ENCODE measurements at regions not wholly inside any gene's neighbourhood (a gene's known extent, or its start where the extent isn't known, plus 50 kb on each side); places are given as distances from the start of the nearest gene placed in this dataset.
A peak's percentile ranks its signal among the peaks of the same experiment; 100 is the strongest.
"Not testable (repeated sequence)": the region's sequence is repeated elsewhere in the genome, so short reads cannot be mapped to it uniquely, and the experiment has no call there.

- DNase-seq (ENCODE audit: extremely low spot score in 2 of 2); H3K4me3 ChIP-seq; H3K9me3 ChIP-seq; H3K27ac ChIP-seq; intact Hi-C loops (cut with DNase I); H3K36me3 ChIP-seq; H3K4me1 ChIP-seq; H3K27me3 ChIP-seq: not testable (repeated sequence)
These were observed 50.3 kb upstream of the AGTPBP1 start for GRCh38 chr9:85792057-85792456.

- peaks cover 14% of the 10 kb centered on the region for H3K4me1 ChIP-seq
- H3K4me3 ChIP-seq; intact Hi-C loops (cut with DNase I); DNase-seq (ENCODE audit: extremely low spot score in 2 of 2); H3K9me3 ChIP-seq; H3K27ac ChIP-seq; H3K27me3 ChIP-seq; H3K36me3 ChIP-seq: not testable (repeated sequence)
These were observed 61.4 kb upstream of the AGTPBP1 start for GRCh38 chr9:85802978-85803695.

- H3K27ac ChIP-seq = peak overlapping the region; percentile 89
- H3K27me3 ChIP-seq; H3K9me3 ChIP-seq; intact Hi-C loops (cut with DNase I); H3K36me3 ChIP-seq; DNase-seq (ENCODE audit: extremely low spot score in 2 of 2): not testable (repeated sequence)
- TF ChIP-seq POLR2AphosphoS5 (IDR thresholded peaks at IDR 0.05; ENCODE audit: insufficient read depth in 1 of 2, low read depth in 1 of 2) = peak in 1 of 2 donors; percentile 30
- H3K4me1 ChIP-seq = peaks cover 20% of the 10 kb centered on the region
- H3K4me3 ChIP-seq = peak overlapping the region; percentile 73 to 79
These were observed 63.0 kb upstream of the AGTPBP1 start for GRCh38 chr9:85804847-85805133.

GRCh38 chr9:85805134-85806005 is 63.6 kb upstream of the AGTPBP1 start:
- peak overlapping the region; percentile 73 to 79 for H3K4me3 ChIP-seq
- H3K4me1 ChIP-seq = peaks cover 20% of the 10 kb centered on the region
- H3K27me3 ChIP-seq; H3K9me3 ChIP-seq; intact Hi-C loops (cut with DNase I); DNase-seq (ENCODE audit: extremely low spot score in 2 of 2); H3K36me3 ChIP-seq: not testable (repeated sequence)
- peak overlapping the region; percentile 89 for H3K27ac ChIP-seq

- H3K9me3 ChIP-seq; DNase-seq (ENCODE audit: extremely low spot score in 2 of 2); H3K36me3 ChIP-seq; H3K4me3 ChIP-seq; intact Hi-C loops (cut with DNase I); H3K27ac ChIP-seq; H3K27me3 ChIP-seq: not testable (repeated sequence)
- H3K4me1 ChIP-seq = peaks cover 20% of the 10 kb centered on the region
These were observed 66.6 kb upstream of the AGTPBP1 start for GRCh38 chr9:85808329-85808728.

GRCh38 chr9:85813388-85813787 is 71.6 kb upstream of the AGTPBP1 start:
- H3K9me3 ChIP-seq; H3K27ac ChIP-seq; H3K4me1 ChIP-seq; H3K27me3 ChIP-seq; intact Hi-C loops (cut with DNase I); H3K36me3 ChIP-seq; DNase-seq (ENCODE audit: extremely low spot score in 2 of 2); H3K4me3 ChIP-seq: not testable (repeated sequence)

GRCh38 chr9:85814800-85815199 is 73.0 kb upstream of the AGTPBP1 start:
- H3K27ac ChIP-seq; H3K4me1 ChIP-seq; intact Hi-C loops (cut with DNase I); H3K9me3 ChIP-seq; H3K4me3 ChIP-seq; DNase-seq (ENCODE audit: extremely low spot score in 2 of 2); H3K27me3 ChIP-seq; H3K36me3 ChIP-seq: not testable (repeated sequence)

- H3K4me1 ChIP-seq; intact Hi-C loops (cut with DNase I); H3K4me3 ChIP-seq; H3K27me3 ChIP-seq; DNase-seq (ENCODE audit: extremely low spot score in 2 of 2); H3K27ac ChIP-seq; H3K9me3 ChIP-seq; H3K36me3 ChIP-seq: not testable (repeated sequence)
These were observed 77.2 kb upstream of the AGTPBP1 start for GRCh38 chr9:85818971-85819370.

GRCh38 chr9:85820598-85820997 is 78.8 kb upstream of the AGTPBP1 start:
- DNase-seq (ENCODE audit: extremely low spot score in 2 of 2); intact Hi-C loops (cut with DNase I); H3K27me3 ChIP-seq; H3K27ac ChIP-seq; H3K4me3 ChIP-seq; H3K4me1 ChIP-seq; H3K9me3 ChIP-seq: not testable (repeated sequence)
- peaks cover 0 to 10% of the 10 kb centered on the region in 2 donors for H3K36me3 ChIP-seq

- H3K9me3 ChIP-seq; H3K4me3 ChIP-seq; intact Hi-C loops (cut with DNase I); H3K27me3 ChIP-seq; H3K27ac ChIP-seq; H3K4me1 ChIP-seq; DNase-seq (ENCODE audit: extremely low spot score in 2 of 2): not testable (repeated sequence)
- peaks cover 0 to 10% of the 10 kb centered on the region in 2 donors for H3K36me3 ChIP-seq
These were observed 83.2 kb upstream of the AGTPBP1 start for GRCh38 chr9:85824949-85825348.

GRCh38 chr9:85834591-85834990 is 92.8 kb upstream of the AGTPBP1 start:
- DNase-seq (ENCODE audit: extremely low spot score in 2 of 2); H3K4me3 ChIP-seq; H3K27ac ChIP-seq; H3K4me1 ChIP-seq; H3K36me3 ChIP-seq; H3K9me3 ChIP-seq; H3K27me3 ChIP-seq; intact Hi-C loops (cut with DNase I): not testable (repeated sequence)

- H3K27me3 ChIP-seq; H3K9me3 ChIP-seq; DNase-seq (ENCODE audit: extremely low spot score in 2 of 2); intact Hi-C loops (cut with DNase I); H3K27ac ChIP-seq; H3K4me1 ChIP-seq; H3K4me3 ChIP-seq: not testable (repeated sequence)
- peaks cover 0 to 22% of the 10 kb centered on the region in 2 donors for H3K36me3 ChIP-seq
These were observed 97.0 kb upstream of the NAA35 start for GRCh38 chr9:85843949-85844348.

GRCh38 chr9:85847782-85848181 is 93.2 kb upstream of the NAA35 start:
- H3K27ac ChIP-seq; H3K4me1 ChIP-seq; DNase-seq (ENCODE audit: extremely low spot score in 2 of 2); H3K27me3 ChIP-seq; H3K4me3 ChIP-seq; intact Hi-C loops (cut with DNase I); H3K9me3 ChIP-seq: not testable (repeated sequence)
- peaks cover 0 to 12% of the 10 kb centered on the region in 2 donors for H3K36me3 ChIP-seq

All from vagina (tissue), 2 donors.